ENCODE measurements at regions not wholly inside any gene's neighbourhood (a gene's known extent, or its start where the extent isn't known, plus 50 kb on each side); places are given as distances from the start of the nearest gene placed in this dataset.

- Histone ChIP-seq H4K20me1 (ENCODE audit: insufficient read depth, low read length) (no peaks in the 10 kb centered on the region), H3K4me1 (ENCODE audit: low read length) (peaks cover 4% of the 10 kb centered on the region; the same call in 1 of the 2 replicates), H3K4me3 (ENCODE audit: low read length) (no peak overlapping the region), H3K9me2 (replicated peaks; ENCODE audit: insufficient read depth, low read length) (no peaks in the 10 kb centered on the region), H3F3A (ENCODE audit: insufficient read depth, low read length) (peaks cover 3% of the 10 kb centered on the region; the same call in 1 of the 2 replicates), H3K9ac (ENCODE audit: low read length) (no peak overlapping the region), H3K9me3 (replicated peaks; ENCODE audit: insufficient read depth, low read length) (no peaks in the 10 kb centered on the region), H3K27ac (ENCODE audit: low read length) (no peak overlapping the region), H3K4me2 (ENCODE audit: low read depth, low read length) (no peak overlapping the region), H3K27me3 (replicated peaks; ENCODE audit: insufficient read depth, low read length) (peaks cover 81% of the 10 kb centered on the region), H3K79me2 (ENCODE audit: low read length) (no peaks in the 10 kb centered on the region), H3K36me3 (replicated peaks; ENCODE audit: insufficient read depth, low read length) (no peaks in the 10 kb centered on the region), H2AFZ (ENCODE audit: low read length) (no peak overlapping the region)
- no peak for DNase-seq
- no peak for TF ChIP-seq EZH2phosphoT487 (IDR thresholded peaks at IDR 0.05; ENCODE audit: low read length)
- TF ChIP-seq EZH2 (optimal IDR thresholded peaks at IDR 0.05; ENCODE audit: low read depth, low read length): no peak
- TF ChIP-seq CTCF (IDR thresholded peaks at IDR 0.05; ENCODE audit: low read length): no peak
These were observed 60.6 kb upstream of the KDM7A start for GRCh38 chr7:140237390-140237789.

- no peak overlapping the region for H3K4me3 ChIP-seq (ENCODE audit: low read length)
- no peaks in the 10 kb centered on the region for H3K36me3 ChIP-seq (replicated peaks; ENCODE audit: insufficient read depth, low read length)
- no peak overlapping the region for H3K27ac ChIP-seq (ENCODE audit: low read length)
- H3K4me1 ChIP-seq (ENCODE audit: low read length): peaks cover 5% of the 10 kb centered on the region; the same call in 1 of the 2 replicates
- DNase-seq: no peak
- no peaks in the 10 kb centered on the region for H3K79me2 ChIP-seq (ENCODE audit: low read length)
- H3K9me2 ChIP-seq (replicated peaks; ENCODE audit: insufficient read depth, low read length): no peaks in the 10 kb centered on the region
- H3K4me2 ChIP-seq (ENCODE audit: low read depth, low read length): no peak overlapping the region
- no peaks in the 10 kb centered on the region for H4K20me1 ChIP-seq (ENCODE audit: insufficient read depth, low read length)
- H3K27me3 ChIP-seq (replicated peaks; ENCODE audit: insufficient read depth, low read length): peaks cover 81% of the 10 kb centered on the region
- H3F3A ChIP-seq (ENCODE audit: insufficient read depth, low read length): peaks cover 5% of the 10 kb centered on the region; the same call in 1 of the 2 replicates
- TF ChIP-seq EZH2phosphoT487 (IDR thresholded peaks at IDR 0.05; ENCODE audit: low read length): no peak
- TF ChIP-seq CTCF (IDR thresholded peaks at IDR 0.05; ENCODE audit: low read length): no peak
- TF ChIP-seq EZH2 (optimal IDR thresholded peaks at IDR 0.05; ENCODE audit: low read depth, low read length): no peak
- no peak overlapping the region for H2AFZ ChIP-seq (ENCODE audit: low read length)
- H3K9ac ChIP-seq (ENCODE audit: low read length): no peak overlapping the region
- no peaks in the 10 kb centered on the region for H3K9me3 ChIP-seq (replicated peaks; ENCODE audit: insufficient read depth, low read length)
These were observed 59.8 kb upstream of the KDM7A start for GRCh38 chr7:140236626-140237025.

GRCh38 chr7:140235114-140235513 lies 58.3 kb upstream of the KDM7A start:
- no peaks in the 10 kb centered on the region for H3K9me2 ChIP-seq (replicated peaks; ENCODE audit: insufficient read depth, low read length)
- H3K4me1 ChIP-seq (ENCODE audit: low read length): peaks cover 6% of the 10 kb centered on the region; the same call in 1 of the 2 replicates
- no peak overlapping the region for H2AFZ ChIP-seq (ENCODE audit: low read length)
- H3K27me3 ChIP-seq (replicated peaks; ENCODE audit: insufficient read depth, low read length): peaks cover 77% of the 10 kb centered on the region
- no peaks in the 10 kb centered on the region for H3K9me3 ChIP-seq (replicated peaks; ENCODE audit: insufficient read depth, low read length)
- peaks cover 11% of the 10 kb centered on the region; the same call in 1 of the 2 replicates for H3F3A ChIP-seq (ENCODE audit: insufficient read depth, low read length)
- H3K36me3 ChIP-seq (replicated peaks; ENCODE audit: insufficient read depth, low read length): no peaks in the 10 kb centered on the region
- no peak overlapping the region for H3K9ac ChIP-seq (ENCODE audit: low read length)
- no peak overlapping the region for H3K27ac ChIP-seq (ENCODE audit: low read length)
- H3K79me2 ChIP-seq (ENCODE audit: low read length): no peaks in the 10 kb centered on the region
- no peak overlapping the region for H3K4me2 ChIP-seq (ENCODE audit: low read depth, low read length)
- no peaks in the 10 kb centered on the region for H4K20me1 ChIP-seq (ENCODE audit: insufficient read depth, low read length)
- no peak for DNase-seq
- no peak overlapping the region for H3K4me3 ChIP-seq (ENCODE audit: low read length)
- no peak for TF ChIP-seq EZH2 (optimal IDR thresholded peaks at IDR 0.05; ENCODE audit: low read depth, low read length)
- TF ChIP-seq EZH2phosphoT487 (IDR thresholded peaks at IDR 0.05; ENCODE audit: low read length): no peak
- TF ChIP-seq CTCF (IDR thresholded peaks at IDR 0.05; ENCODE audit: low read length): no peak
